Mesendoderm (in vitro differentiated cells): ENCODE measurements at regions not wholly inside any gene's neighbourhood (a gene's known extent, or its start where the extent isn't known, plus 50 kb on each side); places are given as distances from the start of the nearest gene placed in this dataset.

Experiments
- DNase-seq: peaks from one replicate; pipeline ENCODE4 v3.0.0; 2013
- H2AK5ac ChIP-seq: 2 replicates; pipeline ENCODE4 v1.6.1; 2013; ENCODE audit warnings: low read length, inconsistent platforms
- H2BK120ac ChIP-seq: 2 replicates; pipeline ENCODE4 v1.6.1; 2013; ENCODE audit warnings: low read depth, mild to moderate bottlenecking, low read length, moderate library complexity, mixed read lengths
- H2BK15ac ChIP-seq: replicated peaks from 2 replicates; pipeline ENCODE4 v1.6.1; 2013; ENCODE audit warnings: low read depth, mild to moderate bottlenecking, moderate library complexity
- H2BK5ac ChIP-seq: 2 replicates; pipeline ENCODE4 v1.6.1; 2013; ENCODE audit warnings: low read length, inconsistent platforms
- H3K18ac ChIP-seq: 2 replicates; pipeline ENCODE4 v1.6.1; 2013; ENCODE audit warnings: mild to moderate bottlenecking, low read length, mixed read lengths
- H3K23ac ChIP-seq: one replicate; pipeline ENCODE4 v1.6.1; 2013; ENCODE audit warnings: low read length
- H3K27ac ChIP-seq: 2 replicates; pipeline ENCODE4 v1.5.1; 2013; ENCODE audit warnings: low read depth, mild to moderate bottlenecking, inconsistent platforms, low read length, moderate library complexity
- H3K27me3 ChIP-seq: 2 replicates; pipeline ENCODE4 v1.6.1; 2013; ENCODE audit warnings: low read length, control low read depth, mild to moderate bottlenecking, inconsistent platforms; ENCODE audit not compliant: insufficient read depth, poor library complexity
- H3K36me3 ChIP-seq: 2 replicates; pipeline ENCODE4 v1.6.1; 2013; ENCODE audit warnings: low read length, inconsistent platforms; ENCODE audit not compliant: control insufficient read depth, insufficient read depth
- H3K4ac ChIP-seq: one replicate; pipeline ENCODE4 v1.6.1; 2013; ENCODE audit warnings: low read depth, mild to moderate bottlenecking, low read length, moderate library complexity
- H3K4me1 ChIP-seq: 2 replicates; pipeline ENCODE4 v1.6.1; 2013; ENCODE audit warnings: low read depth, low read length, inconsistent platforms; ENCODE audit not compliant: control insufficient read depth
- H3K4me2 ChIP-seq: 2 replicates; pipeline ENCODE4 v1.6.1; 2013; ENCODE audit warnings: low read length
- H3K4me3 ChIP-seq: 2 replicates; pipeline ENCODE4 v1.5.1; 2013; ENCODE audit warnings: mild to moderate bottlenecking, low read length
- H3K56ac ChIP-seq: one replicate; pipeline ENCODE4 v1.6.1; 2013; ENCODE audit warnings: low read length
- H3K79me1 ChIP-seq: 2 replicates; pipeline ENCODE4 v1.6.1; 2013; ENCODE audit warnings: low read length, inconsistent platforms
- H3K79me2 ChIP-seq: 2 replicates; pipeline ENCODE4 v1.6.1; 2013; ENCODE audit warnings: mild to moderate bottlenecking, low read length; ENCODE audit not compliant: control insufficient read depth, insufficient read depth
- H3K9ac ChIP-seq: 2 replicates; pipeline ENCODE4 v1.6.1; 2013; ENCODE audit warnings: low read length, inconsistent platforms
- H4K5ac ChIP-seq: one replicate; pipeline ENCODE4 v1.6.1; 2013; ENCODE audit warnings: low read length
- H4K8ac ChIP-seq: one replicate; pipeline ENCODE4 v1.6.1; 2013; ENCODE audit warnings: low read depth, mild to moderate bottlenecking, control low read depth, low read length, moderate library complexity
- WGBS: extraction: QIAGEN DNeasy Blood & Tissue Kit; methylation state at CpG from one replicate; pipeline ENCODE4 v1.1.7; 2013; ENCODE audit warnings: low lambda C conversion rate, missing lambda C conversion rate; ENCODE audit not compliant: insufficient coverage; ENCODE audit errors: extremely low coverage; 5-methylcytosine and 5-hydroxymethylcytosine counted together

DNA sequence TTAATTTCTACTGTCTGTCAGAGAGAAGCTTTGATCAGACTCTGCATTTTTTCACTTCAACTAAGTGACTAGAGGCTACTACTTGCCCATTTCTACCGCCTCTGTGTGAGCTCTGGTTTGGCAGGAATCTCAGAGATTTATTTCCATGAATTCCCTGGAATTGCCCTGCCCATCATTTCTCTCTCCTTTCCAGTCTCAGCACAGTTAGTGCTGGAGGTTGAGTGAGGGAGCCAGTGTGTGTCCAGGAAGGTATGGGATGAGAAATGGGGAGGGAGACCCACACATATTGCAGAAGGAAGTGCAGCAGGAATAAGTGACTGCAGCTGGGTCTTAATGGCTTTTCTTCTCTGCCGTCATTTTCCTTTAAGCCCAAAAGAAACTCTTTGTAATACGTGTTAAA is 443.1 kb upstream of the ZNF462 start:
- no peaks in the 10 kb centered on the region for H3K79me2 ChIP-seq
- no peak for DNase-seq
- no peak overlapping the region for H2BK15ac ChIP-seq
- no peaks in the 10 kb centered on the region for H3K4me1 ChIP-seq
- H4K8ac ChIP-seq = no peak overlapping the region
- no peak overlapping the region for H3K4ac ChIP-seq
- H3K56ac ChIP-seq = no peak overlapping the region
- no peak overlapping the region for H2AK5ac ChIP-seq
- H3K27ac ChIP-seq = no peak overlapping the region
- no peaks in the 10 kb centered on the region for H3K79me1 ChIP-seq
- no peak overlapping the region for H2BK5ac ChIP-seq
- H3K23ac ChIP-seq = no peak overlapping the region
- H3K36me3 ChIP-seq = no peaks in the 10 kb centered on the region
- H4K5ac ChIP-seq = no peak overlapping the region
- no peak overlapping the region for H3K18ac ChIP-seq
- H3K27me3 ChIP-seq = no peaks in the 10 kb centered on the region
- no peak overlapping the region for H3K9ac ChIP-seq
- WGBS = no CpG with 5 or more reads among the region's 3 CpGs
- H2BK120ac ChIP-seq = no peak overlapping the region
- H3K4me3 ChIP-seq = no peak overlapping the region
- no peak overlapping the region for H3K4me2 ChIP-seq

DNA sequence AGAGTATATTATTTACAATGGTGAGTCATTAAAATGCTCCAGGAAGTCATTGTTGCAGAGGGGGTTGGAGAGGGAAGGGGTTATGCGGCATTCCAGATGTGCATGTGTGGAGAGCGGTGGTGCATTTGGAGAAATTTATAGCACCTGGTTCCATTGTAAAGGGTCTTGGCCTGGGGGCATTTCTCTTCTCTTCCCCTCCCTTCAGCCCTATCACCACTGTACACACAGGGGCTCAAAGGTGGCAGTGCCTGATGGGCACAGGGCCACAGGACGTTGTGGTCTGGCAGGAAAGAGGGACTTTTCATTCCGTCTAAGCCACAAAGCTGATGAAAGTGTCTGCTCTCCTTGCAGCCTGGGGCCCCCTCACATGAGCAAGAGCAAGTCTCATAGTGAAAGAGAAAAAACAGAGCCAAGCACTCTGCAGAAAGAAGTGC is 442.4 kb upstream of the ZNF462 start:
- no peak overlapping the region for H3K27ac ChIP-seq
- no peak overlapping the region for H2BK15ac ChIP-seq
- H3K23ac ChIP-seq = no peak overlapping the region
- no peak for DNase-seq
- H2BK5ac ChIP-seq = no peak overlapping the region
- H2BK120ac ChIP-seq = no peak overlapping the region
- no peaks in the 10 kb centered on the region for H3K79me2 ChIP-seq
- no peak overlapping the region for H3K4ac ChIP-seq
- H3K36me3 ChIP-seq = no peaks in the 10 kb centered on the region
- WGBS = no CpG with 5 or more reads among the region's 4 CpGs
- H3K56ac ChIP-seq = no peak overlapping the region
- no peak overlapping the region for H4K5ac ChIP-seq
- no peak overlapping the region for H2AK5ac ChIP-seq
- H3K4me2 ChIP-seq = no peak overlapping the region
- no peak overlapping the region for H3K18ac ChIP-seq
- no peak overlapping the region for H3K4me3 ChIP-seq
- no peaks in the 10 kb centered on the region for H3K4me1 ChIP-seq
- H3K27me3 ChIP-seq = no peaks in the 10 kb centered on the region
- H3K79me1 ChIP-seq = no peaks in the 10 kb centered on the region
- H3K9ac ChIP-seq = no peak overlapping the region
- H4K8ac ChIP-seq = no peak overlapping the region

DNA sequence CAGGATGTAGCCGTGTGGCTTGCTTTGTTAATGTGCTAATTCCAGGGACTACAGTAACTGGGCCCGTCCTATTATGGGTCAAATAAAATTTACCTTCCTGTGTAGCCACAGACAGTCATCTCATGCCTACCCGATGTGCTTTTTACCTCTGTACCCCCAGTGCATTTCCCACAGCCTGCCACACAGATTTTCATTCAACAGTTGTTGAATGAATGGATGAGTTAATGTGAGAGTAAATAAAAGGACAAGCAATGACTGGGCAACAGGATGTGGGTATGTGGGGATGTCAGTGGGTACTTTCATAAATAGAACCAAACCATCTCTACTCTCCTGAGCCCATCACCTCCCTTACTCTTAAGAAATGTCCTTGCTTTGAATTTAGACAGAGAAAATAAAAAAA is 441.2 kb upstream of the ZNF462 start:
- Histone ChIP-seq H3K4me3 (no peak overlapping the region), H2BK5ac (no peak overlapping the region), H3K23ac (no peak overlapping the region), H3K79me1 (no peaks in the 10 kb centered on the region), H3K79me2 (no peaks in the 10 kb centered on the region), H3K27ac (no peak overlapping the region), H2BK120ac (no peak overlapping the region), H3K18ac (no peak overlapping the region), H3K36me3 (no peaks in the 10 kb centered on the region), H4K5ac (no peak overlapping the region), H2BK15ac (no peak overlapping the region), H3K56ac (no peak overlapping the region), H3K4me1 (no peaks in the 10 kb centered on the region), H3K27me3 (no peaks in the 10 kb centered on the region), H4K8ac (no peak overlapping the region), H3K9ac (no peak overlapping the region), H2AK5ac (no peak overlapping the region), H3K4me2 (no peak overlapping the region), H3K4ac (no peak overlapping the region)
- DNase-seq = no peak
- no CpG with 5 or more reads among the region's 3 CpGs for WGBS

DNA sequence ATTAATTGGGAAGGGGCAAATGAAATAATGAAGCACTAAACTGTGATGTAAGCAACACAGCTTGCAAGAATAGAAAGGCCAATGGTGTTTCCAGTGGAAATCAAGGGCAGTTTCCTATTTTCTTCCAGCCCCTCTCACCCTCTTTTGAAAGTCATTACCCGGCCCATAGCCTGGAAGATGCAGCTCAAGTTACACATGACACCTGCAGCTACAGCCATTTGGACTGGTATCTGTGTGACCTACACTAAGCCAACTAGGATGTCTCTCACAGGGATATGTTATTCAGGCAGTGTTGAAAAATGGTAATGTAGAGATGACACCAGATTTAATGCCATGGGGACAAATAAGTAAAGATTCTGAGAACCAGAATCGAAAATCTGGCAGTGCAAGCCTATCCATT is 439.4 kb upstream of the ZNF462 start:
- Histone ChIP-seq H3K4me2 (no peak overlapping the region), H3K79me2 (no peaks in the 10 kb centered on the region), H3K27me3 (no peaks in the 10 kb centered on the region), H4K8ac (no peak overlapping the region), H3K36me3 (no peaks in the 10 kb centered on the region), H3K79me1 (no peaks in the 10 kb centered on the region), H3K4me3 (no peak overlapping the region), H2BK15ac (no peak overlapping the region), H3K23ac (no peak overlapping the region), H3K4ac (no peak overlapping the region), H3K4me1 (no peaks in the 10 kb centered on the region), H2AK5ac (no peak overlapping the region), H4K5ac (no peak overlapping the region), H3K18ac (no peak overlapping the region), H3K56ac (no peak overlapping the region), H2BK5ac (no peak overlapping the region), H2BK120ac (no peak overlapping the region), H3K9ac (no peak overlapping the region), H3K27ac (no peak overlapping the region)
- no CpG with 5 or more reads among the region's 2 CpGs for WGBS
- DNase-seq = no peak

DNA sequence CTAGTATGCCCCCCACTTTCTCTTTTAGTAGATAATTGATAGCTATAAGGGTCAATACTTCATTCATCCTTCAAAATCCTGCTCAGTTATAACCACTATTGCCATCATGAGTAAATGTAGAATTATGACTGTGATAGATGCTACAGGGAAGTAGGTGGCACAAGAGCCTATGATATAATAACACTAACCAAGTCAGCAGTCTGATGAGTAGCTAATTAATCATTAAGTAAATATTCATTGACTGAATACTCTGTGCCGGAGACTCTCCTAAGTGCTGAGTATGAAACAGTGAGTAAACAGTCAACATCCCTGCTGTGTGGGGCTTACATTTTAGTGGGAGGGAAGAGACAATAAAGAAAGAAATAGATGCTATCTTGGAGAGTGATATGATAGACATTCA is 430.3 kb upstream of the ZNF462 start:
- WGBS = no CpG with 5 or more reads among the region's 1 CpG
- H2BK120ac ChIP-seq = no peak overlapping the region

DNA sequence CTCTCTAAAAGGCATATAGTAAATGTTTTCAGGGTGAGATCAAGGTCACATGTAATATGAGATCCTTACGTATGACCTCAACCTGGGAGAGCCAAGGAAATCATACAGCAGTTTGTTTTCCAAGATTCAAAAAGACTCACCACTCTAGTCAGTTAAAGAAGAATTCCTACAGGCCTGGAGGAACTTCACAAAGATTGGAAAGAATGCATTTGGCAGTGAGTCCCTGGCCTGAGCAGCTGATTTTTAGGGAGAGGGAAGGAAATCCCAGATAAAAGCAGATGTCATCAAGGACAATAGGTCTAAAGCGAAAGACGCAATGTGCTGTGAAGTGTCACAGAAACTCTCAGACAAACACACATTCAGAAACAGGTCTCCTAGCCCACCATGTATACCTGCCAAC is 424.0 kb upstream of the ZNF462 start:
- H2BK5ac ChIP-seq = no peak overlapping the region
- peak; percentile 42 for DNase-seq
- no peak overlapping the region for H4K5ac ChIP-seq
- no peak overlapping the region for H3K4me3 ChIP-seq
- H3K79me2 ChIP-seq = no peaks in the 10 kb centered on the region
- no peak overlapping the region for H3K18ac ChIP-seq
- WGBS = no CpG with 5 or more reads among the region's 3 CpGs
- H3K4me2 ChIP-seq = no peak overlapping the region
- H2BK15ac ChIP-seq = no peak overlapping the region
- H3K4ac ChIP-seq = no peak overlapping the region
- H3K27ac ChIP-seq = no peak overlapping the region
- H3K56ac ChIP-seq = peak overlapping the region; percentile 3
- H3K27me3 ChIP-seq = no peaks in the 10 kb centered on the region
- H2BK120ac ChIP-seq = no peak overlapping the region
- no peak overlapping the region for H4K8ac ChIP-seq
- H3K23ac ChIP-seq = no peak overlapping the region
- H3K79me1 ChIP-seq = no peaks in the 10 kb centered on the region
- no peaks in the 10 kb centered on the region for H3K36me3 ChIP-seq
- H3K4me1 ChIP-seq = no peaks in the 10 kb centered on the region
- no peak overlapping the region for H2AK5ac ChIP-seq
- no peak overlapping the region for H3K9ac ChIP-seq

More for the DNA sequence above, 430.3 kb upstream of the ZNF462 start:
- Histone ChIP-seq H3K56ac (no peak overlapping the region), H2BK15ac (no peak overlapping the region), H2AK5ac (no peak overlapping the region), H3K18ac (no peak overlapping the region), H3K9ac (no peak overlapping the region), H4K5ac (no peak overlapping the region), H3K4me3 (no peak overlapping the region), H3K4me1 (no peaks in the 10 kb centered on the region), H3K79me1 (no peaks in the 10 kb centered on the region), H3K27ac (no peak overlapping the region), H3K36me3 (no peaks in the 10 kb centered on the region), H3K27me3 (no peaks in the 10 kb centered on the region), H3K4ac (no peak overlapping the region), H3K4me2 (no peak overlapping the region), H2BK5ac (no peak overlapping the region), H3K23ac (no peak overlapping the region), H3K79me2 (no peaks in the 10 kb centered on the region), H4K8ac (no peak overlapping the region)
- no peak for DNase-seq
